Thyroid gland (tissue), 4 donors: ENCODE measurements at regions not wholly inside any gene's neighbourhood (a gene's known extent, or its start where the extent isn't known, plus 50 kb on each side); places are given as distances from the start of the nearest gene placed in this dataset.

ENCODE experiments used
- POLR2A ChIP-seq, 2 donors: fragments of 450-650 bp; IDR thresholded peaks; one replicate each; pipeline ENCODE4 v1.6.1; 2017; ENCODE audit warnings: antibody characterized with exemption in 2 of 2, mild to moderate bottlenecking in 2 of 2, moderate library complexity in 1 of 2
- TF ChIP-seq, protein P1 (sequence below), 6 experiments: fragments of 200-600 bp in 3 of 6; fragments of 450-650 bp in 3 of 6; sonication (generic) in 3 of 6; IDR thresholded peaks; one replicate each; pipeline ENCODE4 v1.5.1; 2016 to 2019; ENCODE audit warnings: antibody characterized with exemption in 6 of 6, mild to moderate bottlenecking in 2 of 6, inconsistent platforms in 1 of 6, moderate library complexity in 1 of 6

DNA sequence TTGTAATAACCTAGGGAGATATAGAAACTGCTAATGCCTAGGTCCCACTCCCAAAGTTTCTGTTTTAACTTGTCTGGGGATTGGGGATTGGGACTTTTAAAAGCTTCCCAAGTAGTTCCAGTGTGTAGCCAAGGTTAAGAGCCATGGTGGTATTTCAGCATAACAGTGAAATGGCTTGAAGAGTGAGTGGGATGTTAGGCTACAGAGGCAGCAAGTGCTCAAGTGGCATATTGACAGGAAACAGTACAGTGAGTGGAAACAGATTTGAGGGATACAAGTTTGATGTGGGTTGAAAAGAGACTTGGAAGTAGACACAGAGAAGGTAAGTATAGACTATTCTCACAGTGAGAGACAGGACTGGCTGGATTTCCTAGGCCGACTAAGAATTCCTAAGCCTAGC is 217.6 kb upstream of the CNKSR2 start:
- TF ChIP-seq, protein P1, sequence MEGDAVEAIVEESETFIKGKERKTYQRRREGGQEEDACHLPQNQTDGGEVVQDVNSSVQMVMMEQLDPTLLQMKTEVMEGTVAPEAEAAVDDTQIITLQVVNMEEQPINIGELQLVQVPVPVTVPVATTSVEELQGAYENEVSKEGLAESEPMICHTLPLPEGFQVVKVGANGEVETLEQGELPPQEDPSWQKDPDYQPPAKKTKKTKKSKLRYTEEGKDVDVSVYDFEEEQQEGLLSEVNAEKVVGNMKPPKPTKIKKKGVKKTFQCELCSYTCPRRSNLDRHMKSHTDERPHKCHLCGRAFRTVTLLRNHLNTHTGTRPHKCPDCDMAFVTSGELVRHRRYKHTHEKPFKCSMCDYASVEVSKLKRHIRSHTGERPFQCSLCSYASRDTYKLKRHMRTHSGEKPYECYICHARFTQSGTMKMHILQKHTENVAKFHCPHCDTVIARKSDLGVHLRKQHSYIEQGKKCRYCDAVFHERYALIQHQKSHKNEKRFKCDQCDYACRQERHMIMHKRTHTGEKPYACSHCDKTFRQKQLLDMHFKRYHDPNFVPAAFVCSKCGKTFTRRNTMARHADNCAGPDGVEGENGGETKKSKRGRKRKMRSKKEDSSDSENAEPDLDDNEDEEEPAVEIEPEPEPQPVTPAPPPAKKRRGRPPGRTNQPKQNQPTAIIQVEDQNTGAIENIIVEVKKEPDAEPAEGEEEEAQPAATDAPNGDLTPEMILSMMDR (IDR thresholded peaks at IDR 0.05), result no peak
- no peak for TF ChIP-seq POLR2A (IDR thresholded peaks at IDR 0.05)
